ENCODE measurements at regions not wholly inside any gene's neighbourhood (a gene's known extent, or its start where the extent isn't known, plus 50 kb on each side); places are given as distances from the start of the nearest gene placed in this dataset.

- TF ChIP-seq CTCF (IDR thresholded peaks at IDR 0.05), result no peak
- no peak for TF ChIP-seq POLR2A (IDR thresholded peaks at IDR 0.05)
Measured at GRCh38 chr7:110539216-110539615, 551.7 kb upstream of the LRRN3 start.

Data from body of pancreas (tissue), 4 donors.